ENCODE measurements at regions not wholly inside any gene's neighbourhood (a gene's known extent, or its start where the extent isn't known, plus 50 kb on each side); places are given as distances from the start of the nearest gene placed in this dataset.

DNA sequence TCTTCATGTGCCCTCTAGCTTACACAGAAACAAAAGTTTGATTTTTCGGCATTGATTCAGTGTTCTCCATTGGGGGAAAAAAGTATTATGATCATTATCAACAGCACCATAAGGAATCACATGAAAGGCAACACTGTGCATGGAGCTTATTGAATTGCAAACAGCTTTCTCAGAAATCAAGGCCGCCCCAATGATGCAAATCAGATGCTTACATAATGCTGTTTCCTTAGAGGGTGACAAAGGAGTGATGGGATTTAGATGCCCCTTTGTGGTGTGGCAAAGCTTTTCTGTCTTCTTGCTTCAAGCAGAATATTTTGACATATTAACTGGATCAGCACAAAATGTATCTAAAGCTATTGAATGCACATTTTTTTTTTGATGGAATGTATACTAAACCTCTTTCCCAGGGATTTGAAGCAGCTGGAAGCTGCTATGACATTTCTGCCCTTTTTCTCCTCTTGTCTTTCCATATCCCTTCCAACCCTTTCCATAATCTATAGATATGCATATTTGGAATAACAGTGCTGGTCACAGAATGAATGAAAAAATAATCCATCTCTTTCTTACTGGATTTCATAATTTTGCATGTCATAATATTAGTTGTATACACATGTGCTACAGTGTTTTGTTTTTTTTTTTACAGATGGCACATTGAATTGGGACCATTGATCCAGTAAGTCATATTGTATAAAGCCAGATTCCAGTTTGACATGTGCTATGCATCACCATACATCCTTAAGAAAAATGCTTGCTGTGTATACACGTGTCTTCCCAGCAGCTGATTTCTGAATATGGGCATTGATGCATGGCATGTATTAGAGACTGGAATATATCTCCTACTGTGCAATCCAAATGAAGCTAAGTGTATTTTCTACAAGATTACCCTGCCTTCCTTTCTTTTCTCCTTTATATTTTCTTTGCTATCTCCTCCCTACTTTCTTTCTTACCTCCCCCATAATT, 259.7 kb upstream of the DCN start:
- Histone ChIP-seq H3K9me3 (no peaks in the 10 kb centered on the region), H3K4me1 (no peaks in the 10 kb centered on the region), H3K36me3 (no peaks in the 10 kb centered on the region), H3K27ac (no peak overlapping the region), H3K27me3 (no peaks in the 10 kb centered on the region), H3K4me3 (no peak overlapping the region)
- 78 to 81% methylated on average over 3 of the region's 3 CpGs for WGBS, 2 donors
- TF ChIP-seq EP300 (IDR thresholded peaks at IDR 0.05) (no peak), CTCF (IDR thresholded peaks at IDR 0.05) (no peak), POLR2AphosphoS5 (IDR thresholded peaks at IDR 0.05) (no peak), POLR2A (IDR thresholded peaks at IDR 0.05) (no peak)
- ATAC-seq (ENCODE audit: low FRiP score in 2 of 2) (no peak), DNase-seq (no peak)

GRCh38 chr12:91441246-91441645, 258.6 kb upstream of the DCN start:
- Histone ChIP-seq H3K36me3 (no peaks in the 10 kb centered on the region), H3K27me3 (no peaks in the 10 kb centered on the region), H3K4me1 (no peaks in the 10 kb centered on the region), H3K9me3 (no peaks in the 10 kb centered on the region), H3K4me3 (no peak overlapping the region), H3K27ac (no peak overlapping the region)
- ATAC-seq (ENCODE audit: low FRiP score in 2 of 2) = no peak
- 88 to 92% methylated on average over 4 of the region's 4 CpGs for WGBS, 2 donors
- TF ChIP-seq CTCF (IDR thresholded peaks at IDR 0.05) (no peak), EP300 (IDR thresholded peaks at IDR 0.05) (no peak), POLR2A (IDR thresholded peaks at IDR 0.05) (no peak), POLR2AphosphoS5 (IDR thresholded peaks at IDR 0.05) (no peak)
- no peak for DNase-seq

GRCh38 chr12:91434081-91434480, 251.5 kb upstream of the DCN start:
- DNase-seq (no peak), ATAC-seq (ENCODE audit: low FRiP score in 2 of 2) (no peak)
- Histone ChIP-seq H3K36me3 (no peaks in the 10 kb centered on the region), H3K4me3 (no peak overlapping the region), H3K27ac (no peak overlapping the region), H3K27me3 (no peaks in the 10 kb centered on the region), H3K4me1 (no peaks in the 10 kb centered on the region), H3K9me3 (no peaks in the 10 kb centered on the region)
- no peak for TF ChIP-seq EP300 (IDR thresholded peaks at IDR 0.05)
- TF ChIP-seq POLR2AphosphoS5 (IDR thresholded peaks at IDR 0.05) = no peak
- TF ChIP-seq CTCF (IDR thresholded peaks at IDR 0.05) = no peak
- no peak for TF ChIP-seq POLR2A (IDR thresholded peaks at IDR 0.05)
- 87 to 91% methylated on average over 1 of the region's 1 CpG for WGBS, 2 donors

GRCh38 chr12:91432755-91433154, 250.1 kb upstream of the DCN start:
- TF ChIP-seq EP300 (IDR thresholded peaks at IDR 0.05) (no peak), POLR2AphosphoS5 (IDR thresholded peaks at IDR 0.05) (no peak), CTCF (IDR thresholded peaks at IDR 0.05) (no peak), POLR2A (IDR thresholded peaks at IDR 0.05) (no peak)
- no peaks in the 10 kb centered on the region for H3K36me3 ChIP-seq
- no peak overlapping the region for H3K4me3 ChIP-seq
- no peaks in the 10 kb centered on the region for H3K27me3 ChIP-seq
- DNase-seq (no peak), ATAC-seq (ENCODE audit: low FRiP score in 2 of 2) (no peak)
- no peak overlapping the region for H3K27ac ChIP-seq
- no peaks in the 10 kb centered on the region for H3K4me1 ChIP-seq
- no peaks in the 10 kb centered on the region for H3K9me3 ChIP-seq
- WGBS, 2 donors = 72 to 73% methylated on average over 1 of the region's 1 CpG

DNA sequence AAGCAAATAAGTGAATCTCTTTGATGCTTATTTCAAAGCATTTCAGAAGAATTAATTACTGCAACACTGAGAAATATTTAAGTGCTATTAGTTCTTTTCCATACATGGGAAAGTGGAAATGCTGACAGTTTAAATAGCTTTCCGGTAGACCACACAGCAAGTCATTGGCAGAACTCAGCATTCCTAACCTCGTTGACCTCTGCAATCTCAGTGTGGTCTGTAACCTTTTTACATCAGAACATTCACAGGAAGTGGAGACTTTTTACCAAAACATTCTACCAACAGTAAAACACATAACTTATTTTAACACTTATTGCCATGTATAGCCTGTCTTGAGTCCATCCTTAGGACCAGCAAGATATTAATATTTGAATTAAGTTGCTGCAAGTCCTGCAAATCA, 249.5 kb upstream of the DCN start:
- Histone ChIP-seq H3K4me1 (no peaks in the 10 kb centered on the region), H3K36me3 (no peaks in the 10 kb centered on the region), H3K27ac (no peak overlapping the region), H3K4me3 (no peak overlapping the region), H3K27me3 (no peaks in the 10 kb centered on the region), H3K9me3 (no peaks in the 10 kb centered on the region)
- no peak for TF ChIP-seq EP300 (IDR thresholded peaks at IDR 0.05)
- no peak for TF ChIP-seq POLR2AphosphoS5 (IDR thresholded peaks at IDR 0.05)
- TF ChIP-seq CTCF (IDR thresholded peaks at IDR 0.05) = no peak
- no peak for TF ChIP-seq POLR2A (IDR thresholded peaks at IDR 0.05)
- WGBS, 2 donors = 16 to 37% methylated on average over 2 of the region's 2 CpGs
- DNase-seq = no peak
- no peak for ATAC-seq (ENCODE audit: low FRiP score in 2 of 2)
